Gastrocnemius medialis (tissue), 4 donors: ENCODE measurements at regions not wholly inside any gene's neighbourhood (a gene's known extent, or its start where the extent isn't known, plus 50 kb on each side); places are given as distances from the start of the nearest gene placed in this dataset.

Experiments used
- CTCF ChIP-seq, 5 experiments: fragments of 450-650 bp in 3 of 5; fragments of 200-600 bp in 2 of 5; sonication (generic) in 2 of 5; IDR thresholded peaks in 4 of 5; conservative IDR thresholded peaks in 1 of 5; 1 replicate in 4 of 5; 2 replicates in 1 of 5; pipeline ENCODE4 v1.5.1; 2016 to 2019; ENCODE audit warnings: antibody characterized with exemption in 5 of 5, mild to moderate bottlenecking in 3 of 5, moderate library complexity in 3 of 5
- POLR2A ChIP-seq, 2 donors: fragments of 450-650 bp; IDR thresholded peaks; one replicate each; pipeline ENCODE4 v1.6.1; 2017; ENCODE audit warnings: antibody characterized with exemption in 2 of 2, mild to moderate bottlenecking in 2 of 2, moderate library complexity in 2 of 2

GRCh38 chr14:41488401-41488800 lies 118.3 kb upstream of the LRFN5 start:
- TF ChIP-seq CTCF (IDR thresholded peaks at IDR 0.05 in 4 of 5, conservative IDR thresholded peaks at IDR 0.05 in 1 of 5) = no peak
- no peak for TF ChIP-seq POLR2A (IDR thresholded peaks at IDR 0.05)
